Brain microvascular endothelial cell (primary cell): ENCODE measurements at regions not wholly inside any gene's neighbourhood (a gene's known extent, or its start where the extent isn't known, plus 50 kb on each side); places are given as distances from the start of the nearest gene placed in this dataset.

Experiments
- DNase-seq: peaks from one replicate; pipeline ENCODE4 v3.0.0-alpha.2; 2020
- H3K27ac ChIP-seq: fragments of 250-450 bp; sonication (Bioruptor Pico); 2 replicates; pipeline ENCODE4 v1.5.1; 2020; ENCODE audit warnings: mild to moderate bottlenecking, moderate library complexity
- H3K27me3 ChIP-seq: fragments of 250-450 bp; sonication (Bioruptor Pico); replicated peaks from 2 replicates; pipeline ENCODE4 v1.5.1; 2020; ENCODE audit warnings: mild to moderate bottlenecking
- H3K36me3 ChIP-seq: fragments of 250-450 bp; sonication (Bioruptor Pico); replicated peaks from 2 replicates; pipeline ENCODE4 v1.5.1; 2020; ENCODE audit warnings: mild to moderate bottlenecking
- H3K4me3 ChIP-seq: 2 replicates; pipeline ENCODE4 v1.5.1; 2011; ENCODE audit warnings: low read depth, mild to moderate bottlenecking, control low read depth, low read length, moderate library complexity
- in situ Hi-C: cut with HindIII; loops from 2 replicates; pipeline ENCODE4 v1.10.0; 2017; ENCODE audit warnings: low sequenced_read_pairs, low pct_ligation_motif_present
- TF ChIP-seq, protein P1 (sequence below): IDR thresholded peaks from 2 replicates; pipeline ENCODE4 v1.5.1; 2011; ENCODE audit warnings: low read depth, mild to moderate bottlenecking, moderate library complexity, low read length, control low read depth, inconsistent platforms; ENCODE audit errors: missing control alignments

GRCh38 chr15:81774309-81774708, 271.5 kb downstream of the MEX3B start:
- H3K36me3 ChIP-seq: no peaks in the 10 kb centered on the region
- no peak overlapping the region for H3K4me3 ChIP-seq
- no peak for DNase-seq
- no peak overlapping the region for H3K27ac ChIP-seq
- TF ChIP-seq, protein P1, sequence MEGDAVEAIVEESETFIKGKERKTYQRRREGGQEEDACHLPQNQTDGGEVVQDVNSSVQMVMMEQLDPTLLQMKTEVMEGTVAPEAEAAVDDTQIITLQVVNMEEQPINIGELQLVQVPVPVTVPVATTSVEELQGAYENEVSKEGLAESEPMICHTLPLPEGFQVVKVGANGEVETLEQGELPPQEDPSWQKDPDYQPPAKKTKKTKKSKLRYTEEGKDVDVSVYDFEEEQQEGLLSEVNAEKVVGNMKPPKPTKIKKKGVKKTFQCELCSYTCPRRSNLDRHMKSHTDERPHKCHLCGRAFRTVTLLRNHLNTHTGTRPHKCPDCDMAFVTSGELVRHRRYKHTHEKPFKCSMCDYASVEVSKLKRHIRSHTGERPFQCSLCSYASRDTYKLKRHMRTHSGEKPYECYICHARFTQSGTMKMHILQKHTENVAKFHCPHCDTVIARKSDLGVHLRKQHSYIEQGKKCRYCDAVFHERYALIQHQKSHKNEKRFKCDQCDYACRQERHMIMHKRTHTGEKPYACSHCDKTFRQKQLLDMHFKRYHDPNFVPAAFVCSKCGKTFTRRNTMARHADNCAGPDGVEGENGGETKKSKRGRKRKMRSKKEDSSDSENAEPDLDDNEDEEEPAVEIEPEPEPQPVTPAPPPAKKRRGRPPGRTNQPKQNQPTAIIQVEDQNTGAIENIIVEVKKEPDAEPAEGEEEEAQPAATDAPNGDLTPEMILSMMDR: no peak
- in situ Hi-C loops: no loop called here
- H3K27me3 ChIP-seq: no peaks in the 10 kb centered on the region

- H3K4me3 ChIP-seq: no peak overlapping the region
- in situ Hi-C loops: no loop called here
- TF ChIP-seq, protein P1: no peak
- H3K27ac ChIP-seq: no peak overlapping the region
- no peak for DNase-seq
- no peaks in the 10 kb centered on the region for H3K27me3 ChIP-seq
- no peaks in the 10 kb centered on the region for H3K36me3 ChIP-seq
Measured at GRCh38 chr15:81768773-81769172, 277.0 kb downstream of the MEX3B start.

DNA sequence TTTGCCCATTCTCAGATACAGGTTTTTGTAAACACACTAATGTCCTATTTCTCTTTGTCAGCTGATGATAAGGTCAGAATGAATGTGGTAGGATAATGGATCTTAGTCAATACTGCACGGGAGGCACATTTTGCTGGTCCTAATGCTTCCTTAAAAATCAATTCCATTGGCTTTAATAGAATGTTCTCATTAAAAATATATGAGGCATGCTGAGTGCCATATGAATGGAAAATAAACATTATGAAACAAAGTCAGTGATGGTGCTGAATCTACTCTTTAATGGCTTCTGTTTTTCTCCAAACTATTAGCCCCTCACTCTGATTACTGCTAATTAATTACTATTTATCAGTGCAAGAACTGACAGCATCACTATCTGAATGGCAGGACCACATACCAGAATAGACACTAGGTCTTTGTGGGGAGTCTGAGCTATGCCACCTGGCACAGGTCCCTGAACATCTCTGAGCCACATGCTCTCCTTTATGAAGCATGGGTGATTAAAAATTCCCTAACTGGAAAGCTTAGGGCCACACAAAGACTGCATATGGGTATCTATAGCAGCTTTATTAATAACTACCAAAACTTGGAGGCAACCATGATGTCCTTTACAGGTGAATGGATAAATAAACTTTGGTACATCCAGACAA, 278.9 kb downstream of the MEX3B start:
- no peak overlapping the region for H3K4me3 ChIP-seq
- in situ Hi-C loops: no loop called here
- no peaks in the 10 kb centered on the region for H3K36me3 ChIP-seq
- TF ChIP-seq, protein P1: no peak
- no peaks in the 10 kb centered on the region for H3K27me3 ChIP-seq
- no peak for DNase-seq
- no peak overlapping the region for H3K27ac ChIP-seq

DNA sequence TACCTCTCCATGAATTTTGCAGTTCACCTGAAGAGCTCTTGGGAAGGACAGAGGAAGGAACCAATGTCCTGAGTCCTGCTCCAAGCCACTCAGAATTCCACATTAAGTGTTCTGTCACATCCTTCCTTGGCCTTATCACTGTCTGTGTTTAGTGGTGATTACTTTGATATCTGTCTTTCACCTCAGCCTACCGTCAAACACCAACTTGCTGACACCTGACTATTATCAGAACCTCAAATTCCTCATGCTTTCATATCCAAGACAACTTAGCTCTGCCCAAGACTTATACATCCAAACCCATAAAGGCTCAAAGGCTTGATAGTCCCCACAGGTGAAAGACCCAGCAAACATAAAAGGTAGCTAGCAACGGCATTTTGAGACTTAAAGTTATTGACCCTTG, 280.0 kb downstream of the MEX3B start:
- TF ChIP-seq, protein P1: no peak
- Histone ChIP-seq H3K27me3 (no peaks in the 10 kb centered on the region), H3K27ac (no peak overlapping the region), H3K36me3 (no peaks in the 10 kb centered on the region), H3K4me3 (no peak overlapping the region)
- no peak for DNase-seq
- in situ Hi-C loops: no loop called here

DNA sequence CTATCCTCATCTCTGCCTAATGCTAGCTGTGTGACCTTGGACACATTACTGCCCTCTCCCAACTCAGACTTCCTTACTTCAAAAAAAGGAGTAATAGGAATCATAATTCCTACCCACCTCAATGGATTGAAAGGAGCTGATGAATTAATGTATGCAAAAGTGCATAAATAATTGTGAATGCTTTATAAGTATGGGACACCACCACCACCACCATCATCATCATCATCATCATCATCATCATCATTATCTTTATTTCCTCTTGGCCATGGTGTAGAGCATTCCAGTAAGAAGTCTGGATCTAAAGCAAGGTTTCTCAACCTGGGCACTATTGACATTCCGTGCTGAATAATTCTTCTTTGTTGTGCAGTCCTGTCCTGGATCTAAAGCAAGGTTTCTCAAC, 282.5 kb downstream of the MEX3B start:
- no peak overlapping the region for H3K27ac ChIP-seq
- no peaks in the 10 kb centered on the region for H3K27me3 ChIP-seq
- TF ChIP-seq, protein P1: no peak
- H3K36me3 ChIP-seq: no peaks in the 10 kb centered on the region
- H3K4me3 ChIP-seq: no peak overlapping the region
- in situ Hi-C loops: no loop called here
- no peak for DNase-seq

- DNase-seq: no peak
- no peak overlapping the region for H3K27ac ChIP-seq
- no peaks in the 10 kb centered on the region for H3K27me3 ChIP-seq
- TF ChIP-seq, protein P1: no peak
- H3K4me3 ChIP-seq: no peak overlapping the region
- H3K36me3 ChIP-seq: no peaks in the 10 kb centered on the region
- in situ Hi-C loops: no loop called here
Measured at GRCh38 chr15:81760686-81761085, 285.1 kb downstream of the MEX3B start.
